Fibroblast of lung (primary cell): ENCODE measurements at regions not wholly inside any gene's neighbourhood (a gene's known extent, or its start where the extent isn't known, plus 50 kb on each side); places are given as distances from the start of the nearest gene placed in this dataset.
"Not testable (repeated sequence)": the region's sequence is repeated elsewhere in the genome, so short reads cannot be mapped to it uniquely, and the experiment has no call there.

ENCODE experiments used
- DNase-seq, 2 donors: peaks; one replicate each; pipeline versions ENCODE4 v3.0.0 to v3.0.0-alpha.2; 2010; ENCODE audit warnings: low read depth in 2 of 2
- H2AFZ ChIP-seq: 2 replicates; pipeline ENCODE4 v1.5.1; 2012; ENCODE audit warnings: low read length, control low read depth, inconsistent platforms
- H3K27ac ChIP-seq: 2 replicates; pipeline ENCODE4 v1.5.1; 2011; ENCODE audit warnings: low read length, control low read depth; ENCODE audit not compliant: insufficient read depth
- H3K27me3 ChIP-seq: 2 replicates; pipeline ENCODE4 v1.5.1; 2011; ENCODE audit warnings: mild to moderate bottlenecking, low read length; ENCODE audit not compliant: control insufficient read depth, insufficient read depth
- H3K36me3 ChIP-seq: 2 replicates; pipeline ENCODE4 v1.5.1; 2011; ENCODE audit warnings: low read length; ENCODE audit not compliant: control insufficient read depth, insufficient read depth
- H3K4me1 ChIP-seq: 2 replicates; pipeline ENCODE4 v1.5.1; 2011; ENCODE audit warnings: low read length; ENCODE audit not compliant: control insufficient read depth, insufficient read depth; ENCODE audit errors: extremely low read depth
- H3K4me2 ChIP-seq: 2 replicates; pipeline ENCODE4 v1.5.1; 2011; ENCODE audit warnings: low read length, control low read depth; ENCODE audit not compliant: insufficient read depth; ENCODE audit errors: extremely low read depth
- H3K4me3 ChIP-seq, 4 experiments: fragments of 200-600 bp in 1 of 4; sonication (generic) in 1 of 4; replicated peaks in 1 of 4; 2 replicates each; pipeline ENCODE4 v1.5.1; 2011 to 2016; ENCODE audit warnings: low read length in 4 of 4, low read depth in 3 of 4, mild to moderate bottlenecking in 3 of 4, control low read depth in 2 of 4, inconsistent platforms in 1 of 4, mixed read lengths in 1 of 4; ENCODE audit not compliant: insufficient read depth in 1 of 4; ENCODE audit errors: control extremely low read depth in 1 of 4
- H3K79me2 ChIP-seq: 2 replicates; pipeline ENCODE4 v1.5.1; 2012; ENCODE audit warnings: mild to moderate bottlenecking, low read length, inconsistent platforms; ENCODE audit not compliant: control insufficient read depth, insufficient read depth
- H3K9ac ChIP-seq: 2 replicates; pipeline ENCODE4 v1.5.1; 2011; ENCODE audit warnings: mild to moderate bottlenecking, low read length, control low read depth; ENCODE audit not compliant: insufficient read depth
- H3K9me3 ChIP-seq: 2 replicates; pipeline ENCODE4 v1.5.1; 2012; ENCODE audit warnings: low read depth, low read length; ENCODE audit not compliant: control insufficient read depth, insufficient read depth
- H4K20me1 ChIP-seq: 2 replicates; pipeline ENCODE4 v1.5.1; 2011; ENCODE audit warnings: low read length; ENCODE audit not compliant: control insufficient read depth, insufficient read depth; ENCODE audit errors: extremely low read depth
- CTCF ChIP-seq, 2 donors: IDR thresholded peaks in 1 of 2; conservative IDR thresholded peaks in 1 of 2; 1 replicate in 1 of 2; 2 replicates in 1 of 2; pipeline ENCODE4 v1.5.1; 2011 to 2012; ENCODE audit warnings: low read length in 2 of 2, control low read depth in 1 of 2, inconsistent platforms in 1 of 2, low read depth in 1 of 2, mild to moderate bottlenecking in 1 of 2
- EZH2 ChIP-seq: IDR thresholded peaks from 2 replicates; pipeline ENCODE4 v1.5.1; 2012; ENCODE audit warnings: low read length, control low read depth, mild to moderate bottlenecking; ENCODE audit errors: missing control alignments

GRCh38 chr18:1436199-1436598 lies 531.5 kb downstream of the ADCYAP1 start:
- Histone ChIP-seq H3K27me3 (no peaks in the 10 kb centered on the region), H3K27ac (no peak overlapping the region), H3K36me3 (no peaks in the 10 kb centered on the region), H2AFZ (no peak overlapping the region), H4K20me1 (no peaks in the 10 kb centered on the region), H3K4me1 (no peaks in the 10 kb centered on the region), H3K4me3 (no peak overlapping the region), H3K9ac (no peak overlapping the region), H3K79me2 (no peaks in the 10 kb centered on the region), H3K9me3 (no peaks in the 10 kb centered on the region), H3K4me2 (no peak overlapping the region)
- TF ChIP-seq CTCF (conservative IDR thresholded peaks at IDR 0.05 in 1 of 2, IDR thresholded peaks at IDR 0.05 in 1 of 2; ENCODE audit: low read depth in 1 of 2, low read length in 2 of 2) (no peak), EZH2 (no peak)
- no peak for DNase-seq

GRCh38 chr18:1438458-1438910 lies 533.8 kb downstream of the ADCYAP1 start:
- TF ChIP-seq CTCF (conservative IDR thresholded peaks at IDR 0.05 in 1 of 2, IDR thresholded peaks at IDR 0.05 in 1 of 2; ENCODE audit: low read depth in 1 of 2, low read length in 2 of 2) (no peak), EZH2 (no peak)
- Histone ChIP-seq H4K20me1 (no peaks in the 10 kb centered on the region), H3K36me3 (no peaks in the 10 kb centered on the region), H3K79me2 (no peaks in the 10 kb centered on the region), H3K27me3 (no peaks in the 10 kb centered on the region), H3K4me3 (no peak overlapping the region), H3K4me2 (no peak overlapping the region), H3K4me1 (no peaks in the 10 kb centered on the region), H2AFZ (no peak overlapping the region), H3K9me3 (no peaks in the 10 kb centered on the region), H3K9ac (no peak overlapping the region), H3K27ac (no peak overlapping the region)
- DNase-seq: no peak

GRCh38 chr18:1438967-1439366 lies 534.3 kb downstream of the ADCYAP1 start:
- no peak overlapping the region for H3K4me2 ChIP-seq
- H3K9me3 ChIP-seq: no peaks in the 10 kb centered on the region
- H3K9ac ChIP-seq: no peak overlapping the region
- no peaks in the 10 kb centered on the region for H3K79me2 ChIP-seq
- DNase-seq: no peak
- H3K27ac ChIP-seq: no peak overlapping the region
- no peaks in the 10 kb centered on the region for H3K4me1 ChIP-seq
- TF ChIP-seq EZH2: no peak
- no peak for TF ChIP-seq CTCF (conservative IDR thresholded peaks at IDR 0.05 in 1 of 2, IDR thresholded peaks at IDR 0.05 in 1 of 2; ENCODE audit: low read depth in 1 of 2, low read length in 2 of 2)
- no peak overlapping the region for H3K4me3 ChIP-seq
- H3K36me3 ChIP-seq: no peaks in the 10 kb centered on the region
- no peaks in the 10 kb centered on the region for H3K27me3 ChIP-seq
- no peak overlapping the region for H2AFZ ChIP-seq
- H4K20me1 ChIP-seq: no peaks in the 10 kb centered on the region

GRCh38 chr18:1444062-1444461 lies 539.4 kb downstream of the ADCYAP1 start:
- H4K20me1 ChIP-seq, H2AFZ ChIP-seq, H3K27ac ChIP-seq, H3K9ac ChIP-seq, H3K4me2 ChIP-seq, H3K79me2 ChIP-seq, H3K27me3 ChIP-seq, H3K9me3 ChIP-seq, DNase-seq, H3K4me3 ChIP-seq, H3K4me1 ChIP-seq, H3K36me3 ChIP-seq: not testable (repeated sequence)
